ENCODE measurements at regions not wholly inside any gene's neighbourhood (a gene's known extent, or its start where the extent isn't known, plus 50 kb on each side); places are given as distances from the start of the nearest gene placed in this dataset.

DNA sequence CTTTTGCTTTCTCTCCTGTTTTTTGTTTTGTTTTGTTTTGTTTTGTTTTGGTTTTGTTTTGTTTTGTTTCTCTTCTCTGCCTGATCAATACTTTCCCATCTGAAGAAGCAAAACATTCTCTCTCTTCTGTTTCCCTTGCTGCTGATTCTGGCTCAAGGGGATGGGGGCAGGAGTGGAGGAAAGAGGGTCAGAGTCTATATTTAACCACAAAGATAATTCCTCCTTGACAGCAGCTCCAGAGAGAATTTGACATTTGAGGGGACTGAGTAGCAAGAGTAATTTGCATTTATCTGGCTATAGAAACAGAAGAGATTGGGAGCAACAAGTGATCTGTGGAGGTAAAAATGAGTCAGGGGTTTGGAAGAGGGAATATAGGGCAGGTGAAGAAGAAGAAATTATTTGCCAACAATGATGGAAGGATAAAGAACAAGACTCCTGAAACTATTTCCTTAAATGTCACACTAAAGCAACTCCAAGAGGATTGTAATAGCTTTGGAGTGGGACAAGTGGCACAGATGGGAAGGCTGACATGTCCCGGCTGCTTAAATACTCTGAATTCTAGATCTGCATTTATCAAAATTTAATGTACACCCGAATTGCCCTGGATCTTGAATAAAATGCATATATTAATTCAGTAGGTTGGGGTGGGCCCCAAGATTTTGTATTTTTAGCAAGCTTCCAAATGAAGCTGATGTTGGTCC is 349.3 kb upstream of the PLXNA2 start:
- TF ChIP-seq EZH2 (IDR thresholded peaks at IDR 0.05; ENCODE audit: insufficient read depth, low read length) (no peak), CTCF (IDR thresholded peaks at IDR 0.05; ENCODE audit: insufficient read depth, low read depth, low read length) (no peak)
